ENCODE measurements at regions not wholly inside any gene's neighbourhood (a gene's known extent, or its start where the extent isn't known, plus 50 kb on each side); places are given as distances from the start of the nearest gene placed in this dataset.

DNA sequence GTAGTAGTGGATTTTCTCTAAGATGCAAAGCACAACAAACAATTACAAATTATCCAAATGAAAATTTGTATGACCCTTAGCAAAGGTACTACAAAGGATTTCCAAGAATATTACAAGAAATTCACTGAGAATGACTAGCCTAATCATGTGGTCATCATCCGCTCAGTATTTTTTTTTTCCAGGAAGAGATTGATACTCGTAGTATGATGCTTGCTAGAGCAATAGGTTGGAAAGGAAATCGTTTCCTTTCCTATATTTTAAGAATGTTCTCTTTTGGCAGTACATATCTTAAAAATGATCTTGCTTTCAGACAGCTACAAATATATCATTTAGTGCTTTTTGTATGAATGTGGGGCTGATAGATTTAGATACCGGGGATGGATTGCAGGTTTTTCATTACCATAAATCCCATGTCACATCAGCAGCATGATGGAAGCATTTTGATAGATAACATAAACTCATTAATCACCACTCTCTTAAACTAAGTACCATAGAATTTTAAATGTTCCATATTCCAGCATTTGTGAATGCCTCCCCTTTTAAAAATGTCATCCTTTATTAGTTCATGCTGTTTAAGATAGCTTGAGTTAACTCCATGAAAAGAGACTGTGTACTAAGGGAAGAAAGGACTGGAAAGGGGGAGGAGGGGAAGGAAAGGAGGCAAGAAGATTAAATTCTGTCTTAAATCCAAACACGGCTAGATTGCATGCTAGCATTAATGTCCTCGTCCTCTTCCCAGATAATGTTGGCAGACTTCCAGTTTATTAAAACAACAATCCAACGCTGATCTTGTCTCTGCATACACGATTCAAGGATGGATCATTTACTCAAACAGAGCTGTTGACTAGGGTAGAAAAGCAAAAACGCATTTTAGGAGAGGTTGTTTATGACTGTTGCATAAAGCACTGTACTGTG, 311.7 kb upstream of the ZNF608 start:
- Histone ChIP-seq H3K79me2 (ENCODE audit: control insufficient read depth, insufficient read depth, low read length) (no peaks in the 10 kb centered on the region), H3K9ac (replicated peaks; ENCODE audit: extremely low read depth, insufficient read depth, low read length) (no peak overlapping the region), H4K20me1 (replicated peaks; ENCODE audit: control insufficient read depth, extremely low read depth, insufficient read depth, low read length) (no peaks in the 10 kb centered on the region), H3K27ac (ENCODE audit: insufficient read depth, low read depth, low read length) (no peak overlapping the region), H3K36me3 (ENCODE audit: control insufficient read depth in 2 of 2, extremely low read depth in 1 of 2, insufficient read depth in 2 of 2, low read length in 2 of 2) (no peaks in the 10 kb centered on the region), H3K9me1 (replicated peaks; ENCODE audit: control insufficient read depth, extremely low read depth, insufficient read depth, low read length) (no peaks in the 10 kb centered on the region), H3K27me3 (ENCODE audit: control insufficient read depth in 2 of 2, insufficient read depth in 2 of 2, low read length in 2 of 2) (no peaks in the 10 kb centered on the region), H2AFZ (ENCODE audit: low read depth, low read length) (peak overlapping the region; percentile 69), H3K4me2 (ENCODE audit: insufficient read depth, low read length) (peak overlapping the region; percentile 52), H3K4me3 (replicated peaks in 1 of 3; ENCODE audit: insufficient read depth in 1 of 3, low read depth in 1 of 3, low read length in 3 of 3) (no peak overlapping the region), H3K4me1 (ENCODE audit: control insufficient read depth, extremely low read depth, insufficient read depth, low read length) (peaks cover 11% of the 10 kb centered on the region), H3K9me3 (replicated peaks; ENCODE audit: control insufficient read depth, insufficient read depth, low read length) (no peaks in the 10 kb centered on the region)
- ChIA-PET POLR2A (no interaction called here), CTCF (interaction anchor here (0.9 kb wide), 1 partner anchor 309 kb away, joined by 3 read pairs; no protein-coding TSS in a partner anchor)
- dilution Hi-C loops (cut with MboI; ENCODE audit: extremely low pct_ligation_motif_present, low sequenced_read_pairs) (no loop called here), intact Hi-C loops (cut with micrococcal nuclease) (no loop called here)
- no peak for TF ChIP-seq POLR2AphosphoS5 (IDR thresholded peaks at IDR 0.05; ENCODE audit: insufficient read depth, low read depth, low read length)
- TF ChIP-seq FOS (IDR thresholded peaks at IDR 0.05; ENCODE audit: borderline replicate concordance, insufficient read depth, low read length) = no peak
- no peak for TF ChIP-seq GATA2 (IDR thresholded peaks at IDR 0.05; ENCODE audit: insufficient read depth, insufficient read length, low read depth, low read length)
- TF ChIP-seq EZH2 (IDR thresholded peaks at IDR 0.05; ENCODE audit: borderline replicate concordance, low read depth, low read length, severe bottlenecking) = no peak
- TF ChIP-seq JUN (IDR thresholded peaks at IDR 0.05; ENCODE audit: borderline replicate concordance, insufficient read depth, insufficient read length, low read depth) = no peak
- TF ChIP-seq POLR2A (IDR thresholded peaks at IDR 0.05; ENCODE audit: low read depth, low read length) = no peak
- TF ChIP-seq MYC (IDR thresholded peaks at IDR 0.05; ENCODE audit: low read depth, low read length) = no peak
- TF ChIP-seq CTCF (IDR thresholded peaks at IDR 0.05; ENCODE audit: extremely low read depth in 1 of 2, insufficient read depth in 1 of 2, low read depth in 1 of 2, low read length in 2 of 2) = no peak
- no peak for TF ChIP-seq MAX (IDR thresholded peaks at IDR 0.05; ENCODE audit: insufficient read depth, insufficient read length)
- DNase-seq (ENCODE audit: low read depth, low spot score) (peak; percentile 53), FAIRE-seq (peak; percentile 50)
- BruUV-seq (replicated peaks) = no TSS peak

Measured in endothelial cell of umbilical vein (primary cell).